Sigmoid colon (tissue), 4 donors: ENCODE measurements at regions not wholly inside any gene's neighbourhood (a gene's known extent, or its start where the extent isn't known, plus 50 kb on each side); places are given as distances from the start of the nearest gene placed in this dataset.
"Not testable (repeated sequence)": the region's sequence is repeated elsewhere in the genome, so short reads cannot be mapped to it uniquely, and the experiment has no call there.

Experiments used
- CTCF ChIP-seq, 4 experiments: fragments of 450-650 bp in 3 of 4; fragments of 200-600 bp in 1 of 4; IDR thresholded peaks; one replicate each; pipeline ENCODE4 v1.5.1; 2016 to 2019; ENCODE audit warnings: antibody characterized with exemption in 4 of 4, mild to moderate bottlenecking in 3 of 4, moderate library complexity in 2 of 4
- EP300 ChIP-seq, 4 donors: sonication (generic); formaldehyde crosslinking; IDR thresholded peaks; one replicate each; pipeline ENCODE4 v1.6.1; 2017; ENCODE audit warnings: antibody characterized with exemption in 4 of 4
- POLR2A ChIP-seq, 2 donors: fragments of 450-650 bp; IDR thresholded peaks; one replicate each; pipeline ENCODE4 v1.6.1; 2016; ENCODE audit warnings: antibody characterized with exemption in 2 of 2, mild to moderate bottlenecking in 2 of 2, moderate library complexity in 2 of 2
- POLR2AphosphoS5 ChIP-seq, 4 donors: sonication (generic); formaldehyde crosslinking; IDR thresholded peaks; one replicate each; pipeline ENCODE4 v1.6.1; 2017; ENCODE audit warnings: antibody characterized with exemption in 4 of 4

GRCh38 chr14:105598925-105599586, 72.7 kb downstream of the TMEM121 start:
- TF ChIP-seq EP300, CTCF, POLR2A, POLR2AphosphoS5 (IDR thresholded peaks at IDR 0.05): not testable (repeated sequence)
